Stimulated activated CD4-positive, alpha-beta T cell treated with anti-CD3 and anti-CD28 coated beads, Interleukin-15, amount 100 ng/mL, for 48 hours (primary cell): ENCODE measurements at regions not wholly inside any gene's neighbourhood (a gene's known extent, or its start where the extent isn't known, plus 50 kb on each side); places are given as distances from the start of the nearest gene placed in this dataset.

Source experiments
- DNase-seq, 2 donors: peaks; one replicate each; pipeline ENCODE4 v3.0.0-alpha.2; 2020; ENCODE audit warnings: low read depth in 2 of 2

- no peak for DNase-seq
Measured at GRCh38 chr9:26742828-26743476, 149.7 kb downstream of the CAAP1 start.

GRCh38 chr9:26735160-26735559 lies 157.4 kb downstream of the CAAP1 start:
- DNase-seq = no peak

GRCh38 chr9:26729187-26729586 lies 163.4 kb downstream of the CAAP1 start:
- DNase-seq = no peak

GRCh38 chr9:26727471-26727870 lies 165.1 kb downstream of the CAAP1 start:
- DNase-seq = no peak

GRCh38 chr9:26725573-26725972 lies 167.0 kb downstream of the CAAP1 start:
- DNase-seq = no peak

GRCh38 chr9:26723486-26723885 lies 169.1 kb downstream of the CAAP1 start:
- DNase-seq = peak in 1 of 2 donors; percentile 16

GRCh38 chr9:26722755-26723154 lies 169.8 kb downstream of the CAAP1 start:
- no peak for DNase-seq

GRCh38 chr9:26710008-26710407 lies 182.6 kb downstream of the CAAP1 start:
- no peak for DNase-seq

- no peak for DNase-seq
Measured at GRCh38 chr9:26706223-26706622, 186.4 kb downstream of the CAAP1 start.

- DNase-seq = no peak
Measured at GRCh38 chr9:26695298-26695622, 197.3 kb downstream of the CAAP1 start.

- no peak for DNase-seq
Measured at GRCh38 chr9:26694381-26695297, 198.0 kb downstream of the CAAP1 start.

GRCh38 chr9:26689041-26689440 lies 203.6 kb downstream of the CAAP1 start:
- DNase-seq = no peak

- no peak for DNase-seq
Measured at GRCh38 chr9:26687421-26687820, 205.2 kb downstream of the CAAP1 start.

- no peak for DNase-seq
Measured at GRCh38 chr9:26685818-26686217, 206.8 kb downstream of the CAAP1 start.

- DNase-seq = no peak
Measured at GRCh38 chr9:26684029-26684428, 208.6 kb downstream of the CAAP1 start.

- no peak for DNase-seq
Measured at GRCh38 chr9:26682796-26683496, 209.7 kb downstream of the CAAP1 start.

GRCh38 chr9:26682041-26682440 lies 210.6 kb downstream of the CAAP1 start:
- DNase-seq = no peak

GRCh38 chr9:26677965-26678706 lies 214.5 kb downstream of the CAAP1 start:
- no peak for DNase-seq

GRCh38 chr9:26675035-26675434 lies 217.6 kb downstream of the CAAP1 start:
- no peak for DNase-seq

GRCh38 chr9:26673261-26673660 lies 219.3 kb downstream of the CAAP1 start:
- DNase-seq = no peak

- no peak for DNase-seq
Measured at GRCh38 chr9:26669701-26670670, 222.6 kb downstream of the CAAP1 start.
